Smooth muscle cell (in vitro differentiated cells): ENCODE measurements at regions not wholly inside any gene's neighbourhood (a gene's known extent, or its start where the extent isn't known, plus 50 kb on each side); places are given as distances from the start of the nearest gene placed in this dataset.

ENCODE experiments used
- DNase-seq: peaks from one replicate; lab custom pipeline; 2025; ENCODE audit not compliant: unreplicated experiment; lab: John Stamatoyannopoulos, UW
- H2AFZ ChIP-seq: fragments of 200-600 bp; sonication (generic); 2 replicates; pipeline ENCODE4 v1.6.0; 2016; ENCODE audit warnings: antibody characterized with exemption, low read depth, mild to moderate bottlenecking
- H3F3A ChIP-seq: fragments of 200-600 bp; sonication (generic); 2 replicates; pipeline ENCODE4 v1.6.0; 2017; ENCODE audit warnings: antibody characterized with exemption, low read depth
- H3K27ac ChIP-seq: fragments of 200-600 bp; sonication (generic); 2 replicates; pipeline ENCODE4 v1.5.1; 2016; ENCODE audit warnings: low read depth, mild to moderate bottlenecking
- H3K27me3 ChIP-seq: fragments of 200-600 bp; sonication (generic); 2 replicates; pipeline ENCODE4 v1.6.1; 2016; ENCODE audit warnings: low read depth, mild to moderate bottlenecking
- H3K36me3 ChIP-seq: fragments of 200-600 bp; sonication (generic); 2 replicates; pipeline ENCODE4 v1.5.1; 2016; ENCODE audit warnings: low read depth
- H3K4me1 ChIP-seq: fragments of 200-600 bp; sonication (generic); 2 replicates; pipeline ENCODE4 v1.5.1; 2016; ENCODE audit warnings: low read depth
- H3K4me2 ChIP-seq: fragments of 200-600 bp; sonication (generic); 2 replicates; pipeline ENCODE4 v1.6.0; 2016; ENCODE audit warnings: mild to moderate bottlenecking
- H3K4me3 ChIP-seq: fragments of 200-600 bp; sonication (generic); 2 replicates; pipeline ENCODE4 v1.5.1; 2016; ENCODE audit warnings: mild to moderate bottlenecking
- H3K79me2 ChIP-seq: fragments of 200-600 bp; sonication (generic); 2 replicates; pipeline ENCODE4 v1.6.0; 2016; ENCODE audit warnings: low read depth, mild to moderate bottlenecking
- H3K9ac ChIP-seq: fragments of 200-600 bp; sonication (generic); 2 replicates; pipeline ENCODE4 v1.6.0; 2016; ENCODE audit warnings: low read depth
- H3K9me3 ChIP-seq: fragments of 200-600 bp; sonication (generic); replicated peaks from 2 replicates; pipeline ENCODE4 v1.5.1; 2016; ENCODE audit warnings: low read depth
- H4K20me1 ChIP-seq: fragments of 200-600 bp; sonication (generic); 2 replicates; pipeline ENCODE4 v1.6.0; 2016; ENCODE audit warnings: low read depth
- CTCF ChIP-seq: fragments of 200-600 bp; sonication (generic); IDR thresholded peaks from 2 replicates; pipeline ENCODE4 v1.5.1; 2017; ENCODE audit warnings: borderline replicate concordance, mild to moderate bottlenecking, antibody characterized with exemption; ENCODE audit not compliant: insufficient read depth, poor library complexity, severe bottlenecking
- WGBS: methylation state at CpG from one replicate; pipeline ENCODE4 v1.1.7; 2016; ENCODE audit warnings: low lambda C conversion rate; 5-methylcytosine and 5-hydroxymethylcytosine counted together

- WGBS: 38% methylated on average over 3 of the region's 3 CpGs
- no peak overlapping the region for H3K9ac ChIP-seq
- no peaks in the 10 kb centered on the region for H4K20me1 ChIP-seq
- H3K27me3 ChIP-seq: peaks cover 71% of the 10 kb centered on the region
- H3K36me3 ChIP-seq: no peaks in the 10 kb centered on the region
- DNase-seq: no peak
- no peak overlapping the region for H3K4me3 ChIP-seq
- no peak overlapping the region for H3K4me2 ChIP-seq
- H3K4me1 ChIP-seq: peaks cover 26% of the 10 kb centered on the region
- no peaks in the 10 kb centered on the region for H3K79me2 ChIP-seq
- H3K9me3 ChIP-seq: no peaks in the 10 kb centered on the region
- H2AFZ ChIP-seq: no peak overlapping the region
- no peak overlapping the region for H3K27ac ChIP-seq
- no peak for TF ChIP-seq CTCF
- no peaks in the 10 kb centered on the region for H3F3A ChIP-seq
These were observed 128.3 kb downstream of the FOXA2 start for GRCh38 chr20:22456109-22456508.

GRCh38 chr20:22455259-22455658 lies 129.1 kb downstream of the FOXA2 start:
- Histone ChIP-seq H3K79me2 (no peaks in the 10 kb centered on the region), H3K36me3 (no peaks in the 10 kb centered on the region), H3K4me1 (peaks cover 26% of the 10 kb centered on the region), H3K27ac (no peak overlapping the region), H3F3A (no peaks in the 10 kb centered on the region), H3K9ac (no peak overlapping the region), H4K20me1 (no peaks in the 10 kb centered on the region), H3K9me3 (no peaks in the 10 kb centered on the region), H2AFZ (no peak overlapping the region), H3K4me2 (no peak overlapping the region), H3K4me3 (no peak overlapping the region), H3K27me3 (peaks cover 78% of the 10 kb centered on the region)
- DNase-seq: no peak
- no peak for TF ChIP-seq CTCF
- 73% methylated on average over 6 of the region's 6 CpGs for WGBS

GRCh38 chr20:22453244-22454080 lies 130.9 kb downstream of the FOXA2 start:
- H3K4me3 ChIP-seq: no peak overlapping the region
- no peaks in the 10 kb centered on the region for H3K9me3 ChIP-seq
- H3K9ac ChIP-seq: no peak overlapping the region
- no peaks in the 10 kb centered on the region for H4K20me1 ChIP-seq
- H3K4me1 ChIP-seq: peaks cover 35% of the 10 kb centered on the region
- no peaks in the 10 kb centered on the region for H3K79me2 ChIP-seq
- H2AFZ ChIP-seq: no peak overlapping the region
- H3F3A ChIP-seq: no peaks in the 10 kb centered on the region
- no peak overlapping the region for H3K4me2 ChIP-seq
- TF ChIP-seq CTCF: peak; percentile 69
- peaks cover 88% of the 10 kb centered on the region for H3K27me3 ChIP-seq
- no peak for DNase-seq
- H3K27ac ChIP-seq: no peak overlapping the region
- WGBS: 66% methylated on average over 12 of the region's 12 CpGs
- no peaks in the 10 kb centered on the region for H3K36me3 ChIP-seq

- H3K27ac ChIP-seq: no peak overlapping the region
- no peaks in the 10 kb centered on the region for H3K36me3 ChIP-seq
- no peak overlapping the region for H3K4me3 ChIP-seq
- H4K20me1 ChIP-seq: no peaks in the 10 kb centered on the region
- 85% methylated on average over 3 of the region's 3 CpGs for WGBS
- no peak overlapping the region for H3K9ac ChIP-seq
- no peak for DNase-seq
- H3K27me3 ChIP-seq: peaks cover 90% of the 10 kb centered on the region
- TF ChIP-seq CTCF: no peak
- H3K79me2 ChIP-seq: no peaks in the 10 kb centered on the region
- no peaks in the 10 kb centered on the region for H3K9me3 ChIP-seq
- no peaks in the 10 kb centered on the region for H3F3A ChIP-seq
- H3K4me1 ChIP-seq: peaks cover 37% of the 10 kb centered on the region
- H2AFZ ChIP-seq: no peak overlapping the region
- no peak overlapping the region for H3K4me2 ChIP-seq
These were observed 131.8 kb downstream of the FOXA2 start for GRCh38 chr20:22452442-22453011.
